ENCODE measurements at regions not wholly inside any gene's neighbourhood (a gene's known extent, or its start where the extent isn't known, plus 50 kb on each side); places are given as distances from the start of the nearest gene placed in this dataset.

GRCh38 chr19:31693933-31694269 is 344.7 kb upstream of the TSHZ3 start:
- TF ChIP-seq, protein P1, sequence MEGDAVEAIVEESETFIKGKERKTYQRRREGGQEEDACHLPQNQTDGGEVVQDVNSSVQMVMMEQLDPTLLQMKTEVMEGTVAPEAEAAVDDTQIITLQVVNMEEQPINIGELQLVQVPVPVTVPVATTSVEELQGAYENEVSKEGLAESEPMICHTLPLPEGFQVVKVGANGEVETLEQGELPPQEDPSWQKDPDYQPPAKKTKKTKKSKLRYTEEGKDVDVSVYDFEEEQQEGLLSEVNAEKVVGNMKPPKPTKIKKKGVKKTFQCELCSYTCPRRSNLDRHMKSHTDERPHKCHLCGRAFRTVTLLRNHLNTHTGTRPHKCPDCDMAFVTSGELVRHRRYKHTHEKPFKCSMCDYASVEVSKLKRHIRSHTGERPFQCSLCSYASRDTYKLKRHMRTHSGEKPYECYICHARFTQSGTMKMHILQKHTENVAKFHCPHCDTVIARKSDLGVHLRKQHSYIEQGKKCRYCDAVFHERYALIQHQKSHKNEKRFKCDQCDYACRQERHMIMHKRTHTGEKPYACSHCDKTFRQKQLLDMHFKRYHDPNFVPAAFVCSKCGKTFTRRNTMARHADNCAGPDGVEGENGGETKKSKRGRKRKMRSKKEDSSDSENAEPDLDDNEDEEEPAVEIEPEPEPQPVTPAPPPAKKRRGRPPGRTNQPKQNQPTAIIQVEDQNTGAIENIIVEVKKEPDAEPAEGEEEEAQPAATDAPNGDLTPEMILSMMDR (IDR thresholded peaks at IDR 0.05; ENCODE audit: insufficient read depth, low read depth, low read length): no peak
- TF ChIP-seq EZH2 (IDR thresholded peaks at IDR 0.05; ENCODE audit: insufficient read depth, low read length): no peak
- FAIRE-seq (no peak), DNase-seq (ENCODE audit: low read depth) (no peak)
- peaks cover 3% of the 10 kb centered on the region for H3K9me3 ChIP-seq (ENCODE audit: insufficient read depth, low read depth, low read length)
- peaks cover 35% of the 10 kb centered on the region for H3K27me3 Mint-ChIP-seq (ENCODE audit: low read depth, unreplicated experiment)
- H3K36me3 Mint-ChIP-seq (ENCODE audit: low read depth, unreplicated experiment): no peaks in the 10 kb centered on the region
- no peaks in the 10 kb centered on the region for H3K4me1 ChIP-seq (ENCODE audit: insufficient read depth, low read length)
- H3K4me1 Mint-ChIP-seq (ENCODE audit: low read depth, unreplicated experiment): no peaks in the 10 kb centered on the region
- no peak overlapping the region for H3K4me3 Mint-ChIP-seq (ENCODE audit: unreplicated experiment)
- H3K27ac Mint-ChIP-seq (ENCODE audit: unreplicated experiment): no peak overlapping the region
- no peak overlapping the region for H3K4me2 ChIP-seq (ENCODE audit: low read length)
- no peaks in the 10 kb centered on the region for H3K36me3 ChIP-seq (ENCODE audit: insufficient read depth, low read length)
- H3K79me2 ChIP-seq (ENCODE audit: insufficient read depth, low read length): no peaks in the 10 kb centered on the region
- no peak overlapping the region for H3K4me3 ChIP-seq (ENCODE audit: insufficient read depth, low read depth, low read length)
- no peak overlapping the region for H3K27ac ChIP-seq (ENCODE audit: low read depth, low read length)
- H2AFZ ChIP-seq (ENCODE audit: low read depth, low read length): no peak overlapping the region
- H4K20me1 ChIP-seq (ENCODE audit: insufficient read depth, low read length): no peaks in the 10 kb centered on the region
- H3K9ac ChIP-seq (ENCODE audit: low read length): no peak overlapping the region
- no peaks in the 10 kb centered on the region for H3K27me3 ChIP-seq (ENCODE audit: insufficient read depth, low read length)
- peaks cover 3% of the 10 kb centered on the region for H3K9me3 Mint-ChIP-seq (ENCODE audit: unreplicated experiment)

DNA sequence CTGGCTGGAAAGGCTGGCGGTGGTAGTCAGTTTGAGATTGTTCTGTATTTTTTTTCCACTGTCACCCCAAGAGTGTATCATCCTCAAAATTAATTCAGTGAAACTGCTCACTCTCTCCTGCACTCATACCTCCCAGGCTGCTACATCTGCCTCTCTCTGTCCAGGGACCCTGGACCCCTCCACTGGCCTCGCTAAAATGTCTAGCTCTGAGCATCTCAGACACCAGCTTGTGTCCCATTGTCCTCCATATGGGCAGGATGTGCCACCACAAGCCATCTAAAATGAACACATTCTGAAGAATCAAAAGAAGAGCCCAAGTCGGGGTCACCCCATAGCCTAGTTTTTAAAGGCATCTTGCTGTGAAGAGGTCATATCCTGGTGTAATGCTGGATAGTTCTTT is 345.5 kb upstream of the TSHZ3 start:
- H3K27me3 ChIP-seq (ENCODE audit: insufficient read depth, low read length): no peaks in the 10 kb centered on the region
- Mint-ChIP-seq H3K36me3 (ENCODE audit: low read depth, unreplicated experiment) (no peaks in the 10 kb centered on the region), H3K4me1 (ENCODE audit: low read depth, unreplicated experiment) (no peaks in the 10 kb centered on the region), H3K27ac (ENCODE audit: unreplicated experiment) (no peak overlapping the region), H3K4me3 (ENCODE audit: unreplicated experiment) (no peak overlapping the region), H3K9me3 (ENCODE audit: unreplicated experiment) (peaks cover 3% of the 10 kb centered on the region), H3K27me3 (ENCODE audit: low read depth, unreplicated experiment) (peaks cover 36% of the 10 kb centered on the region)
- no peak overlapping the region for H3K9ac ChIP-seq (ENCODE audit: low read length)
- TF ChIP-seq EZH2 (IDR thresholded peaks at IDR 0.05; ENCODE audit: insufficient read depth, low read length): no peak
- TF ChIP-seq, protein P1 (IDR thresholded peaks at IDR 0.05; ENCODE audit: insufficient read depth, low read depth, low read length): no peak
- H4K20me1 ChIP-seq (ENCODE audit: insufficient read depth, low read length): no peaks in the 10 kb centered on the region
- no peaks in the 10 kb centered on the region for H3K79me2 ChIP-seq (ENCODE audit: insufficient read depth, low read length)
- H3K9me3 ChIP-seq (ENCODE audit: insufficient read depth, low read depth, low read length): no peaks in the 10 kb centered on the region
- no peak overlapping the region for H3K27ac ChIP-seq (ENCODE audit: low read depth, low read length)
- DNase-seq (ENCODE audit: low read depth) (no peak), FAIRE-seq (no peak)
- H3K4me3 ChIP-seq (ENCODE audit: insufficient read depth, low read depth, low read length): no peak overlapping the region
- no peaks in the 10 kb centered on the region for H3K4me1 ChIP-seq (ENCODE audit: insufficient read depth, low read length)
- no peak overlapping the region for H3K4me2 ChIP-seq (ENCODE audit: low read length)
- no peaks in the 10 kb centered on the region for H3K36me3 ChIP-seq (ENCODE audit: insufficient read depth, low read length)
- H2AFZ ChIP-seq (ENCODE audit: low read depth, low read length): no peak overlapping the region

DNA sequence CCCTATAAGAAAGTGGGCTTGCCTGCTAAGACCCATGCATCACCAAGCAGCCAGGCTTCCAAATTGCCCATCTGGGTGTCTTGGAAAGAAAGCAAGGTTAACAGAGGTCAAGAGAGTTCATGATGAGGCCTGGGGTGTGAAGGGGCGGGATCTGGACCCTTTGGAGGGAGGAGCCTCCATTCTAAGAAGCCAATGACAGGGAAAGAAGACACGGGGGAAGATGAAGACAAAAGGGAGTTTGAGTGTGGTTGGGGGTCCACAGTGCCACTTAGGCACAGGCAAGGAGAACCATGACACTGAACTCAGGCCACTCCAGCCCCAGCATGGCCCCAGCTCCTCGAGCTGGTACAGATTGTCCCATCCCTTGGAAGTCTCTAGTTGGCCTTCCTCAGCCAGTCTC is 350.2 kb upstream of the TSHZ3 start:
- no peaks in the 10 kb centered on the region for H3K4me1 ChIP-seq (ENCODE audit: insufficient read depth, low read length)
- H3K79me2 ChIP-seq (ENCODE audit: insufficient read depth, low read length): no peaks in the 10 kb centered on the region
- no peaks in the 10 kb centered on the region for H4K20me1 ChIP-seq (ENCODE audit: insufficient read depth, low read length)
- Mint-ChIP-seq H3K36me3 (ENCODE audit: low read depth, unreplicated experiment) (no peaks in the 10 kb centered on the region), H3K27me3 (ENCODE audit: low read depth, unreplicated experiment) (peaks cover 38% of the 10 kb centered on the region), H3K27ac (ENCODE audit: unreplicated experiment) (no peak overlapping the region), H3K9me3 (ENCODE audit: unreplicated experiment) (peaks cover 7% of the 10 kb centered on the region), H3K4me3 (ENCODE audit: unreplicated experiment) (no peak overlapping the region), H3K4me1 (ENCODE audit: low read depth, unreplicated experiment) (no peaks in the 10 kb centered on the region)
- no peaks in the 10 kb centered on the region for H3K9me3 ChIP-seq (ENCODE audit: insufficient read depth, low read depth, low read length)
- DNase-seq (ENCODE audit: low read depth) (no peak), FAIRE-seq (no peak)
- no peak overlapping the region for H3K9ac ChIP-seq (ENCODE audit: low read length)
- no peak overlapping the region for H3K27ac ChIP-seq (ENCODE audit: low read depth, low read length)
- H3K4me2 ChIP-seq (ENCODE audit: low read length): no peak overlapping the region
- H3K4me3 ChIP-seq (ENCODE audit: insufficient read depth, low read depth, low read length): no peak overlapping the region
- no peaks in the 10 kb centered on the region for H3K27me3 ChIP-seq (ENCODE audit: insufficient read depth, low read length)
- no peak for TF ChIP-seq EZH2 (IDR thresholded peaks at IDR 0.05; ENCODE audit: insufficient read depth, low read length)
- TF ChIP-seq, protein P1 (IDR thresholded peaks at IDR 0.05; ENCODE audit: insufficient read depth, low read depth, low read length): no peak
- no peak overlapping the region for H2AFZ ChIP-seq (ENCODE audit: low read depth, low read length)
- no peaks in the 10 kb centered on the region for H3K36me3 ChIP-seq (ENCODE audit: insufficient read depth, low read length)

All from astrocyte (in vitro differentiated cells and primary cell).